Spleen (tissue), 11 donors: ENCODE measurements at regions not wholly inside any gene's neighbourhood (a gene's known extent, or its start where the extent isn't known, plus 50 kb on each side); places are given as distances from the start of the nearest gene placed in this dataset.

Source experiments
- DNase-seq: peaks from one replicate; pipeline ENCODE4 v3.0.0-alpha.2; 2020
- H3K27ac ChIP-seq, 8 donors: fragments of 200-600 bp; sonication (generic) in 7 of 8; 1 replicate in 4 of 8; 2 replicates in 4 of 8; pipeline versions ENCODE4 v1.5.0 to v1.8.0; 2016 to 2021; ENCODE audit warnings: inconsistent platforms in 4 of 8, mild to moderate bottlenecking in 4 of 8, moderate library complexity in 1 of 8
- H3K27me3 ChIP-seq, 7 donors: fragments of 200-600 bp; sonication (generic) in 6 of 7; replicated peaks in 1 of 7; 1 replicate in 4 of 7; 2 replicates in 3 of 7; pipeline versions ENCODE4 v1.5.0 to v1.8.0; 2016 to 2021; ENCODE audit warnings: inconsistent platforms in 3 of 7, mild to moderate bottlenecking in 1 of 7
- H3K36me3 ChIP-seq, 6 donors: fragments of 200-600 bp; sonication (generic) in 5 of 6; 1 replicate in 4 of 6; 2 replicates in 2 of 6; pipeline versions ENCODE4 v1.5.0 to v1.8.0; 2016 to 2021; ENCODE audit warnings: inconsistent platforms in 2 of 6
- H3K4me1 ChIP-seq, 6 donors: fragments of 200-600 bp; sonication (generic) in 5 of 6; 1 replicate in 3 of 6; 2 replicates in 3 of 6; pipeline versions ENCODE4 v1.5.0 to v1.8.0; 2016 to 2021; ENCODE audit warnings: inconsistent platforms in 3 of 6
- H3K4me3 ChIP-seq, 8 donors: fragments of 200-600 bp; sonication (generic) in 7 of 8; 1 replicate in 4 of 8; 2 replicates in 4 of 8; pipeline versions ENCODE4 v1.5.0 to v1.8.0; 2016 to 2021; ENCODE audit warnings: inconsistent platforms in 4 of 8, mild to moderate bottlenecking in 4 of 8, moderate library complexity in 2 of 8
- H3K9me3 ChIP-seq, 8 donors: fragments of 200-600 bp; sonication (generic) in 7 of 8; 1 replicate in 4 of 8; 2 replicates in 4 of 8; pipeline versions ENCODE4 v1.5.0 to v1.8.0; 2016 to 2021; ENCODE audit warnings: inconsistent platforms in 4 of 8
- POLR2A ChIP-seq, 3 donors: fragments of 450-650 bp; IDR thresholded peaks; one replicate each; pipeline ENCODE4 v1.5.1; 2017; ENCODE audit warnings: antibody characterized with exemption in 3 of 3, mild to moderate bottlenecking in 1 of 3
- POLR2AphosphoS5 ChIP-seq, 3 donors: sonication (generic); formaldehyde crosslinking; IDR thresholded peaks; one replicate each; pipeline ENCODE4 v1.5.1; 2017; ENCODE audit warnings: antibody characterized with exemption in 3 of 3
- WGBS, 5 donors: extraction: QIAGEN DNeasy Blood & Tissue Kit in 3 of 5; methylation state at CpG; one replicate each; pipeline versions ENCODE4 v1.1.5 to v1.1.7; 2013 to 2018; 5-methylcytosine and 5-hydroxymethylcytosine counted together
- intact Hi-C: fragments of 100-400 bp; cut with DNase I; formaldehyde crosslinking; loops from one replicate; pipeline ENCODE4 v1.15.0; 2023; ENCODE audit warnings: low total_unique reads
- TF ChIP-seq, protein P1 (sequence below), 11 experiments: fragments of 200-600 bp in 7 of 11; fragments of 450-650 bp in 4 of 11; sonication (generic) in 4 of 11; IDR thresholded peaks in 8 of 11; conservative IDR thresholded peaks in 3 of 11; 1 replicate in 7 of 11; 2 replicates in 4 of 11; pipeline versions ENCODE4 v1.4.0 to v1.8.0; 2016 to 2021; ENCODE audit warnings: antibody characterized with exemption in 11 of 11, inconsistent platforms in 4 of 11, mild to moderate bottlenecking in 1 of 11
- donor health status: healthy with polysubstance abuse.
- donor health status: DM: no; HTN: no; CAD: no; lungs with moderate emphysema.
- donor health status: DM: no; HTN: no; CAD: no.
- donor health status: Bipolar disorder and iron deficiency.
- donor health status: healthy.
- donor health status: DM: no; HTN: no; CAD: no.
- donor health status: DM: yes; HTN: yes; CAD: no.

DNA sequence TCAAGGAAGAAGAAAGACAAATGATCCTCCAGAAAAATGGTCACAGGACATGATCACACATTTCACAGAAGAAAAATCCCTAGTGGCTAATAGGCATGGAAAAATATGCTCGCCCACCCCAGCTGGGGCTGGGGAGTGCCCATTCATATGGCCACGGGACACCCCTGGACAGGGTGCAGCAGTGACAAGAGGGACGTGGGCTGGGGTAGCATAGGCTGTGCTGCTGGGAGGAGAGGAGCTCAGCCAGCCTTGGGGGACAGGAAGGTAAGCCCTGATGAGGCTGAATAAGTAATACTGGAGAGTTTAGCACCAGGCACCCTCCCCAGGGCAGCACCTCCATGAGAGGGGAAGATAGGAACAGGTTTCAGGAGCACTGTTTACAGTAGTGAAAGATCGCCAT is 254.9 kb upstream of the HS6ST1 start:
- no peak for TF ChIP-seq POLR2AphosphoS5 (IDR thresholded peaks at IDR 0.05)
- TF ChIP-seq, protein P1, sequence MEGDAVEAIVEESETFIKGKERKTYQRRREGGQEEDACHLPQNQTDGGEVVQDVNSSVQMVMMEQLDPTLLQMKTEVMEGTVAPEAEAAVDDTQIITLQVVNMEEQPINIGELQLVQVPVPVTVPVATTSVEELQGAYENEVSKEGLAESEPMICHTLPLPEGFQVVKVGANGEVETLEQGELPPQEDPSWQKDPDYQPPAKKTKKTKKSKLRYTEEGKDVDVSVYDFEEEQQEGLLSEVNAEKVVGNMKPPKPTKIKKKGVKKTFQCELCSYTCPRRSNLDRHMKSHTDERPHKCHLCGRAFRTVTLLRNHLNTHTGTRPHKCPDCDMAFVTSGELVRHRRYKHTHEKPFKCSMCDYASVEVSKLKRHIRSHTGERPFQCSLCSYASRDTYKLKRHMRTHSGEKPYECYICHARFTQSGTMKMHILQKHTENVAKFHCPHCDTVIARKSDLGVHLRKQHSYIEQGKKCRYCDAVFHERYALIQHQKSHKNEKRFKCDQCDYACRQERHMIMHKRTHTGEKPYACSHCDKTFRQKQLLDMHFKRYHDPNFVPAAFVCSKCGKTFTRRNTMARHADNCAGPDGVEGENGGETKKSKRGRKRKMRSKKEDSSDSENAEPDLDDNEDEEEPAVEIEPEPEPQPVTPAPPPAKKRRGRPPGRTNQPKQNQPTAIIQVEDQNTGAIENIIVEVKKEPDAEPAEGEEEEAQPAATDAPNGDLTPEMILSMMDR (IDR thresholded peaks at IDR 0.05 in 8 of 11, conservative IDR thresholded peaks at IDR 0.05 in 3 of 11), result no peak
- TF ChIP-seq POLR2A (IDR thresholded peaks at IDR 0.05), result no peak
- Histone ChIP-seq H3K9me3 (no peaks in the 10 kb centered on the region), H3K27me3 (no peaks in the 10 kb centered on the region), H3K4me1 (no peaks in the 10 kb centered on the region), H3K27ac (no peak overlapping the region), H3K36me3 (no peaks in the 10 kb centered on the region), H3K4me3 (no peak overlapping the region)
- WGBS, 5 donors, result 85 to 97% (median 89%) methylated on average over 4 of the region's 4 CpGs
- DNase-seq, result no peak
- intact Hi-C loops, result no loop called here

DNA sequence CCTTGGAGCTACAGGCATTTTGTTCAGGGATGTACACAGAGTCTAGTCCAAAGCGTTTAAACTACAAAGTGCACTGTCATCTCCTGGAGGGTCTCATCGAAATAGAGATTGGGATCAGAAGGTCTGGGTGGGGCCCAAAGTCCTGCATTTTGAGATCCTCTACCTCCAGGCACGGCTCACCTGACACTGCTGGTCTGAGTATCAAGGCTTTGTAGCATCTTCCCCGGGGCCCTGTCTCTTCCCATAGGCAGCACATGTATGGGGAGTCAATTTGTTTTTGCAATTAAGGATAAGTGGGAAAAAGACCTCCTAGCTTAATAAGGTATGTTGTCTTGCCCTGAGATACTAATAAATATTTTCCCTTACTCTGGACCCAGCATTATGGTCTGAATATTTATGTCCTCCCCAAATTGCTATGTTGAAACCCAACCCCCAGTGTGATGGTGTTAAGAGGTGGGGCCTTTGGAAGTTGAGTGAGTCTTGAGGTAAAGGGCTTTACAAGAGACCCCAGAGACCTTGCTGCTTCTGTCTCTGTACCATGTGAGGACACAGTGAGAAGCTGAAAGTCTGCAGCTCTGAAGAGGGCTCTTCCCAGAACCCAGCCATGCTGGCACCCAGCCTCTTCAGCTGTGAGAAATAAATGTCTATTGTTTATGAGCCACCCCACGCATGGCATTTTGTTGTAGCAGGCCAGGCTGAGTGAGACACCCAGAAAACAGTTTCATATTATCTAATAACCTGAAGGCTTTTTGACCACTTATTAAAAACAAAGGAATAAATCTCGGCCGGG is 258.7 kb upstream of the HS6ST1 start:
- Histone ChIP-seq H3K4me1 (no peaks in the 10 kb centered on the region), H3K9me3 (no peaks in the 10 kb centered on the region), H3K27ac (no peak overlapping the region), H3K36me3 (no peaks in the 10 kb centered on the region), H3K27me3 (no peaks in the 10 kb centered on the region), H3K4me3 (no peak overlapping the region)
- intact Hi-C loops, result no loop called here
- 88 to 96% (median 91%) methylated on average over 7 of the region's 7 CpGs for WGBS, 5 donors
- DNase-seq, result no peak
- TF ChIP-seq POLR2A (IDR thresholded peaks at IDR 0.05) (no peak), POLR2AphosphoS5 (IDR thresholded peaks at IDR 0.05) (no peak)
- TF ChIP-seq, protein P1 (IDR thresholded peaks at IDR 0.05 in 8 of 11, conservative IDR thresholded peaks at IDR 0.05 in 3 of 11), result no peak

DNA sequence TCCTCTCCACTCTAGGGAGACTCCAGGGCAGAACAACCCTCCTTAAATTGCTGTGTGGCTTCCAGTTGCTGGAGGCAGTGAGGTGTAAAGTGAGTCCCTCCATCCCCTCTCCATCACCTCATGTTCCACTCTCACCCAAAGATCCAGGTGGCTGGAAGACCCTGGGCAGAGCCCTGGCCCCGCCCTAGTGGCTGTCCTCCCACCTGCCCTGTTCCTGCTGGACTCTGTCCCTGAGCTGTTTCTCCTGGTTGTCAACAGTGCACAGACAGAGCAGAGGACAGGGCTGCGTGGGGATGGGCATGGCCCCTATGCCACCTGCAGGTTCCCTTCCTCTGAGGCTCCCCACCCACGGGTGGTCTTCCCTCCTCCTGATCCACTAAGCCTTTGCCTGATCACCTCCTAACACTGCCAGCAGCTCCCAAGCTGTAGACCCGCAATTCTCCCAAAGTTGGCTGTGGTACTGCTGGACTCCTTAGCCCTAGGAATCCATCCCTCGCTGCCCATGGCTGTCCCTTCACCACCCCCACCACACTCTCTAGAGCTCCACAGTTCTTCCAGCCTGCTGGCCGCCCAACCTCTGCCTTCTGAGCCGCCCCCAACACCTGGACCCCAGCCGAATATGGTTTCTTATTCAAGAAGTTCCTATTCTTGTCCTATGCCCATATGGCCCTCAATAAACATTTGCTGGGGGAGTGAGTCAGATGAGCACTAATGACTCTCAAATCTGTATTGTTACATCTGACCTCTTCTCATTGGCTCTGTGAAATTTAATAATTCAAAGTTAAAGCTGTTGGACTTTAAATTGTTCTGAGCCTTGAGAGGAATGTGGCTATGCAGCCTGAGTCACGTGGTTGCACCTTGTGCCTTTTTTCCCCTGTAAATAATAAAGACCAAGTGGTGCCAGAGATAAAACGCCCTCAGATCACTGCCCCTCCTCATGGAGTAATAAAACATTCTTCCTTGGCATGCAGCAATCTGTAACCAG is 260.0 kb upstream of the HS6ST1 start:
- DNase-seq, result no peak
- Histone ChIP-seq H3K9me3 (no peaks in the 10 kb centered on the region), H3K36me3 (no peaks in the 10 kb centered on the region), H3K4me3 (no peak overlapping the region), H3K27me3 (no peaks in the 10 kb centered on the region), H3K4me1 (no peaks in the 10 kb centered on the region), H3K27ac (no peak overlapping the region)
- no peak for TF ChIP-seq POLR2A (IDR thresholded peaks at IDR 0.05)
- no peak for TF ChIP-seq POLR2AphosphoS5 (IDR thresholded peaks at IDR 0.05)
- TF ChIP-seq, protein P1 (IDR thresholded peaks at IDR 0.05 in 8 of 11, conservative IDR thresholded peaks at IDR 0.05 in 3 of 11), result no peak
- WGBS, 5 donors, result 70 to 89% (median 77%) methylated on average over 10 of the region's 10 CpGs
- intact Hi-C loops, result no loop called here

DNA sequence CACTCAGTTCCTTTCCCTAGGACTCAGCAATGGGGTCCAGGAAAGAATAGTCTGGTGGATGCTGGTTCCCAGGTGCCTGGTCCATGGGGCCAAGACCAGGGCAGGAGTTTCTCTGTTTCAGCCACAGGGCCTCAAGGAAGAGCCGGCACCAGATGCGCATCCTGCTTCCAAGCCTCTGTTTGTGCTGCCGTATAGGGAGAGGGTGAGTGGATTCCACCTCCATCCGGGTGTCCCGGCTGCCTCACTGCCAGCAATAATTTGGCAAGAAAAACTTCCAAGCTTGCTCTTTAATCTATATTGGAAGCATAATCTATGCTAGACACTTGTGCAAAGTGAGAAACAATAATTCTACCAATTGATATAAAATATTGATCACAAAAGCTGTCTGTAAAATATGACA is 261.2 kb upstream of the HS6ST1 start:
- Histone ChIP-seq H3K36me3 (no peaks in the 10 kb centered on the region), H3K27ac (no peak overlapping the region), H3K4me3 (no peak overlapping the region), H3K27me3 (no peaks in the 10 kb centered on the region), H3K9me3 (peaks cover 0 to 2% (median 0%) of the 10 kb centered on the region in 8 donors), H3K4me1 (no peaks in the 10 kb centered on the region)
- no peak for DNase-seq
- intact Hi-C loops, result no loop called here
- TF ChIP-seq POLR2A (IDR thresholded peaks at IDR 0.05) (no peak), POLR2AphosphoS5 (IDR thresholded peaks at IDR 0.05) (no peak)
- TF ChIP-seq, protein P1 (IDR thresholded peaks at IDR 0.05 in 8 of 11, conservative IDR thresholded peaks at IDR 0.05 in 3 of 11), result no peak
- 92 to 96% (median 95%) methylated on average over 5 of the region's 5 CpGs for WGBS, 5 donors
